ENCODE measurements at regions not wholly inside any gene's neighbourhood (a gene's known extent, or its start where the extent isn't known, plus 50 kb on each side); places are given as distances from the start of the nearest gene placed in this dataset.

DNA sequence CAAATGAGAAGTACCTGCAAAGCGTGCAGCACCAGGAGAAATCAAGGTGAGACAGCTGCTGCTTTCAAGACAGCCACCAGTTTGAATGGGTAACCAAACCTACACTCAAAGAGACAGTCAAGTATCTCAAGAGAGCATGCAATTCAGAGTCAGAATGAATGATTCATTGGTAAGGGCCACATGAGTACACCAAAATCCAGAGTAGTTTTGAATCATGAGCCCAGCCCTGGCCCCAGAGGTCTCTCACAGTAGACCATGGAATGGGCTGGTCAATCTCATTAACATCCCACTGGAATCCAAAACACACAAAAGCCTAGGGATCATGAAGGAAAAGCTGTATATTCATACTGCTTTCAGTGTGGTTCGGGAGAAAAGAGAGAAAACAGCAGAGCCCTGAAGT lies 242.8 kb downstream of the TBL1XR1 start:
- no peak for TF ChIP-seq POLR2A (IDR thresholded peaks at IDR 0.05; ENCODE audit: low read length)
- TF ChIP-seq GATA1 (IDR thresholded peaks at IDR 0.05; ENCODE audit: low read depth, low read length): no peak

Data from erythroblast (primary cell).